GM21515 (cell line): ENCODE measurements at regions not wholly inside any gene's neighbourhood (a gene's known extent, or its start where the extent isn't known, plus 50 kb on each side); places are given as distances from the start of the nearest gene placed in this dataset.

Experiments
- ATAC-seq: cut with Tn5 transposase; IDR thresholded peaks from one replicate; pipeline ENCODE4 v1.9.1; 2021; ENCODE audit not compliant: unreplicated experiment

DNA sequence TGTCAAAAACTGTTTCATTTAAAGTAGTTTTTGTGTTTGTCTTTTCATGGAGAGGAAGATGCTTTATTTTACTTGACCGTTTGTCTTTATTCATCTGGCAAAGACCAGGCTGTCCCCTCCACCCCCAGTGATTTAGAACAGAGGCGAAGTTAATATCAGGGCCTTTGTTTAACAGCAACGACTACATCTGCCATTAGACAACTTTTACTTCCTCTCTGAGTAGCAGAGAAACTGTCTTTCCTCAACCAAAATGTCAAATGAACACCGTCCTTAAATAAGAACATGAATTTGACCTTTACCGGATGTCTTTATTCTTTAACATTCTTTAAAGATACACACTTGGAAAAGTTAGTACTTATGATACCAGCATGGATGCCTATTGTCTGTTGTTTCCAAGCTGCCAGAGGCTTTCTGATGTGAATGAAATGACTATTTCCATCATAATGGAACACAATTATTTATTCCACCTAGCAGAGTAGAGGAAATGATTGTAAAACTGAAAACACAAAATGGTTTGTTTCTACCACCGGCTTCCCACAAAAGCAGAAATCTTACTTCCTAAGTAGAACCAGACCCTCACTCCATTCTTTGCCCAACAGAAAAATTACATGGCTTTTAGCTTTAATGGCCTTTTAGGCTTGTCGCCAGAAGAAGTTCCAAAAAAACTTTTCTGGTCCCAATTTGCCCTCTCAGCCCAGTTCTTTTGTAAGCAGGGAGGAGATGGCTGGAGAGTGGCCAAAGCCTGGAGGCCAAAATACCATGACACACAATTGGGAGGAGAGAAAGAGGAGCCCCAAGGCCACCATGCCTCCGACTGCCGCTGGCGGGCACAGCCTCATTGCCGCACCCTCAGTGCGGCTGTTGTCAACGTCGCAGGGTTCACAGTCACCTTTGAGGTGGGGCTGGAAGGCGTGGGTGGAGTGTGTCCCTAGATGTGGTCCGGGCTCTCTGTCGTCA, 168.5 kb downstream of the TEX36 start:
- ATAC-seq = no peak

- no peak for ATAC-seq
Measured at GRCh38 chr10:125513429-125514182, 169.4 kb downstream of the TEX36 start.

- ATAC-seq = no peak
Measured at GRCh38 chr10:125510998-125511397, 172.0 kb downstream of the TEX36 start.

GRCh38 chr10:125505648-125506047, 177.3 kb downstream of the TEX36 start:
- ATAC-seq = no peak

GRCh38 chr10:125502276-125502675, 180.7 kb downstream of the TEX36 start:
- no peak for ATAC-seq

DNA sequence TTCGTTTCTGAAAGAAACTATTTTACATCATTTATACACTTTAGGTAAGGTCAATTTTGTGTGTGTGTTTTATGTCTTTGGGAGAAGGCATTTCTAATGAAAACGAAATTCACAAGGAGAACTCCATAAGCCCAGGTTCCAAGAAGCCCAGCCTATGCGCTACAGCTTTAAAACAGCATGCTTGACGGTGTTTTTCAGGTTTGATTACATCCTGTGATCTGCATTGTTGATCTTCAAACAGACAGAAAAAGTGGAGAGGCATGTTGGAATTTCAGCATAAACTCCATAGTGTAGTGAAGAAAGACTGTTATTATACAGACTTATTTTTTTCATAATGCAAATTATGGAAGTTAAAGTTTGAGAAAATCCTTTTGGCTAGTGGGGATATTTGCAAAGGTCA, 187.6 kb downstream of the TEX36 start:
- ATAC-seq = no peak

DNA sequence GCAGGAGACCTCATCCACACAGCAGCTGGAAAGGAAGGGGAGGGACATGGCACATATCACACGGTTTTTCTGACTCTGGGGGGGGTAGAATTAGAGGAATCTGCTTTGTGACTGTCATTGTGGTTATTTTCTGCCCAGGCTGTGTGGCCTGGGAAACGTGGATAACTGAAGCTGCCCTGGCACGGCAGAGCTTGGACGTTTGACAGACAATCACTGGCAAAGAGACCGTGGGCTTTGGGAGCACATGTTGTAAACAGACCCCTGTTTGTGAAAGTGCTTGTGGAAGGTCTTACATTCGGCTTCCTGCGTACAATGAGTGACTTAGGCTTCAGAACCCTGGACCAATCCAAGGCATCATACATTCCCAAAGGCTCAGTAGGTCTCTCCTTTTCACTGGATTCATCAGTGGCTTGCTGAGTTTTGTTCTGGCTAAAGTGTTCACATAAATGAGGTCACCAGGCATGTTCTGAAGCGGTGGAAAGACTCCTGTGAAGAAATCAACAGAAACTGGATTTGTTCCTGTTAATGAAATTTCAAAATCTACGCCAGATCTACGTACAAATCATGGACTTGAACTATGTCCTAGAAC, 188.2 kb downstream of the TEX36 start:
- ATAC-seq = no peak

- ATAC-seq = no peak
Measured at GRCh38 chr10:125491381-125491780, 191.6 kb downstream of the TEX36 start.

GRCh38 chr10:125489731-125490130, 193.2 kb downstream of the TEX36 start:
- no peak for ATAC-seq

DNA sequence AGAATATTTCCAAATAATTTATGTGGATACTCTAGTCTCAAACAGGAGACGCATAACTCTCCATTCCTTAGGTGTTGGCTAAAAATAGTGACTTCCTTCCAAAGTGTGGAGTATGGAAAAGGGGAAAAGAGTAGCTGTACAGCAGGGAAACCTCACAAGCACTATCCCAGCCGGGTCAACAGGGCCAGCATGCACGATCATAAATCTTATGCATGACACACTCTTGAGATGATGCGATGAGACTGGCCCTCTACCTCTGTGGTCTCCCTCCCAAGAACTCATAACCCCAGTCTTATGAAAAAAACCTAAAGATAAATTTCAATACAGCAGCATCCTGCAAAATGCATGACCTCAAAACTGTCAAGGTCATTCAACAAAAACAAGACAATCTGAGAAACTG, 197.3 kb downstream of the TEX36 start:
- ATAC-seq = no peak

- no peak for ATAC-seq
Measured at GRCh38 chr10:125484035-125484732, 198.8 kb downstream of the TEX36 start.

GRCh38 chr10:125482637-125483036, 200.3 kb downstream of the TEX36 start:
- no peak for ATAC-seq

- no peak for ATAC-seq
Measured at GRCh38 chr10:125482108-125482507, 200.9 kb downstream of the TEX36 start.

- no peak for ATAC-seq
Measured at GRCh38 chr10:125479059-125479458, 203.9 kb downstream of the TEX36 start.

GRCh38 chr10:125475815-125476214, 207.1 kb downstream of the TEX36 start:
- no peak for ATAC-seq

DNA sequence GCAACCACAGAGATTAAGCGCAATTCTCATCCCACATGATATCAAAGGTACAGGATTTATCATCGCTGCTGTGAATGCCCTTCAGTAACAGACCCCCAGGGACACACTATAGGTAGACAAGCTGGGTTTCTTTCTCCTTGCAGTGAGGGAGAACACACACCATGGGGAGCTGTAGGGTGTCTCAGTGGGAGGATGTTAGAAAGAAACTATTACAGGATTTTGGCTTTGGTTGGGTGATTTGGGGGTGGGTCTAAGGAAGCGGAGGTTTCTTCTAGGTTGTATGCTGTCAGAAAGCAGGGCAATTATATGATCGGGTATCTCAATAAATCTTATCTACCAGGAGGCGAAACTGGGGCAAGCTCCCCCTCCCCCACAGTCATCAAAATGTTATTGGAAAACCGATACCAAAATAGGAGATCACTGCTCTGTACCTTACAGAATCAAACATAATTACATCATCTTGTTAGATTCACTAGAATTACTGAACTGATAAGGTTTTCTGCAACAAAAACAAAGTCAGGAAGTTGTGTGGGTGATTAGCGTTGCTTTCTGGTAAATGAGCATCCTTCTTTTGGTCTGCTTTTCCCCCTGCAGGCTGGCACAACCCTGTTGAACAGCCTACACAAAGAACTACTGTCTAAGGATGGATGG, 209.7 kb downstream of the TEX36 start:
- no peak for ATAC-seq

GRCh38 chr10:125472010-125472607, 210.9 kb downstream of the TEX36 start:
- no peak for ATAC-seq

DNA sequence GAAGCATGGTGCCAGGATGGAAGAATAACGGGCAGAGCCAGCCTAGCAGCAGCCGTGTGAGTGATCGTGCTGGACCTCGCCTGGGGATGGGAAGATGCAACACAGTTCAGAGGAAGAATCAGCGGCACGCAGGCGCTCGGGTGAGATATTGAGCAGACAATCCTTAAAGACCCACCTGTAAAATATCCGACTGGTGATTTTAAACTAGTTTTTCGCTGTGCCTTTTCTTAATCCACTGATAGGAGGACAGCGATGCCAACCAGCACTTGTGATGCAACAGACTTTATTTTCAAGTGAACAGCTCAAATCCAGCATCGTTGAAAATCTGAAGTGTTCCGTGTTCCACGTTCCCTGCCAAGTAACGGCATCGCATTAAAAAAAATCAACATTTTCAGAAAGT, 214.7 kb downstream of the TEX36 start:
- ATAC-seq = no peak

DNA sequence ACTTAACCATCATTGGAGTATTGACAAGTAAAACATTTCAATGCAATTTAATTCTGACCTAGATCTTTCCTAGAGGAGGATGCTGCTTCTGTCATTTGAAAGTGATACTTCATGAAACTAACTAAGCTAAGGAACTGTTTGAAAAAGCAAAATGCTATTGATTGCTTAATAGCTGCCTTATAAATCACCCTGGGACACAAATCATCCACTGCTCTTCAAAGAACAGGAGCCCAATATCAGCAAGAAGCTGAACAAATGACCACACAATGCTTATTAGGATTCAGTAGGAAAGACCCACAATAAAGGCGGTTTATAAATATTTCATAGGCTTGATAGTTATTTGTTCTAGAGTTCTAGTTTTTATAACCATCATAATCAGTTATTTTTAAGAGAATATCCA, 216.3 kb downstream of the TEX36 start:
- ATAC-seq = no peak

DNA sequence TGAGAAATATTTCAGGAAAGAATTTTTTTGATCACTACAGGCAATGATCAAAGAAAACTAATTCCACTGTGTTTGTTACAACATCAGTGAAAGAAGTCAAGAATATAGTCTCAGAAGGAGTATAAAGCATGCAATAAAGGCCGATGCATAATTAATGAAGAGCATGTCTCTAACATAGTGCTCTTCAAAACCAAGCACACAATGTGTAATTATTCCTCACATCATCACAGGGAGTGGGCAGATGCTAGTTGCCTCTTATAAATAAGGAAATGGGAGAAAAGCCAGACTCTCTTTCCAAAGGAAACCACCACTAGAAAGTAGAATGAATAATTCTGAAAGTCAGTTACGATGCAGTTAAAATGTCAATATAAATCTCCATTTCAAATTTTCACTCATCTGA, 220.1 kb downstream of the TEX36 start:
- no peak for ATAC-seq
